T-helper 2 cell treated with Interferon-gamma antibody and Interleukin-4, amounts not matched to agents 5 μg/mL and 100 μg/mL, for 36 hours (primary cell): ENCODE measurements at regions not wholly inside any gene's neighbourhood (a gene's known extent, or its start where the extent isn't known, plus 50 kb on each side); places are given as distances from the start of the nearest gene placed in this dataset.
"Not testable (repeated sequence)": the region's sequence is repeated elsewhere in the genome, so short reads cannot be mapped to it uniquely, and the experiment has no call there.

ENCODE experiments used
- DNase-seq: peaks from one replicate; pipeline ENCODE4 v3.0.0; 2021; ENCODE audit warnings: low spot score
- H3K27ac Mint-ChIP-seq: one replicate; pipeline ENCODE4 v1.8.0; 2021; ENCODE audit warnings: mild to moderate bottlenecking, mixed read lengths
- H3K27me3 Mint-ChIP-seq: one replicate; pipeline ENCODE4 v1.8.0; 2021; ENCODE audit warnings: low read depth, mixed read lengths
- H3K36me3 Mint-ChIP-seq: one replicate; pipeline ENCODE4 v1.8.0; 2021; ENCODE audit warnings: low read depth, mixed read lengths
- H3K4me1 Mint-ChIP-seq: one replicate; pipeline ENCODE4 v1.8.0; 2021; ENCODE audit warnings: low read depth, mixed read lengths
- H3K4me3 Mint-ChIP-seq: one replicate; pipeline ENCODE4 v1.8.0; 2022; ENCODE audit warnings: mild to moderate bottlenecking, moderate library complexity, mixed read lengths
- H3K9me3 Mint-ChIP-seq: one replicate; pipeline ENCODE4 v1.8.0; 2021; ENCODE audit warnings: mixed read lengths

GRCh38 chr1:148679050-148679786, 69.4 kb upstream of the NUDT4B start:
- H3K4me1 Mint-ChIP-seq, H3K27me3 Mint-ChIP-seq, H3K36me3 Mint-ChIP-seq, H3K9me3 Mint-ChIP-seq, H3K27ac Mint-ChIP-seq: not testable (repeated sequence)
- DNase-seq = peak; percentile 46
- peak overlapping the region; percentile 66 for H3K4me3 Mint-ChIP-seq

GRCh38 chr1:148679787-148680326, 68.7 kb upstream of the NUDT4B start:
- H3K27ac Mint-ChIP-seq = not testable (repeated sequence)
- H3K4me3 Mint-ChIP-seq = peak overlapping the region; percentile 66

GRCh38 chr1:148686735-148687134, 61.8 kb upstream of the NUDT4B start:
- not testable (repeated sequence) for DNase-seq, H3K27me3 Mint-ChIP-seq, H3K4me3 Mint-ChIP-seq, H3K9me3 Mint-ChIP-seq, H3K4me1 Mint-ChIP-seq, H3K36me3 Mint-ChIP-seq, H3K27ac Mint-ChIP-seq

More at GRCh38 chr1:148679787-148680326, 68.7 kb upstream of the NUDT4B start:
- not testable (repeated sequence) for H3K36me3 Mint-ChIP-seq, DNase-seq, H3K27me3 Mint-ChIP-seq, H3K9me3 Mint-ChIP-seq, H3K4me1 Mint-ChIP-seq

GRCh38 chr1:148687376-148687775, 61.2 kb upstream of the NUDT4B start:
- not testable (repeated sequence) for H3K4me1 Mint-ChIP-seq, DNase-seq, H3K27ac Mint-ChIP-seq, H3K27me3 Mint-ChIP-seq, H3K36me3 Mint-ChIP-seq, H3K9me3 Mint-ChIP-seq, H3K4me3 Mint-ChIP-seq
